ENCODE measurements at regions not wholly inside any gene's neighbourhood (a gene's known extent, or its start where the extent isn't known, plus 50 kb on each side); places are given as distances from the start of the nearest gene placed in this dataset.

- H3K27ac ChIP-seq, result no peak overlapping the region
- no peaks in the 10 kb centered on the region for H3K9me3 ChIP-seq
- no peak for TF ChIP-seq CTCF (IDR thresholded peaks at IDR 0.05)
- H3K27me3 ChIP-seq, result no peaks in the 10 kb centered on the region
- H3K36me3 ChIP-seq, result no peaks in the 10 kb centered on the region
- intact Hi-C loops (cut with DNase I), result no loop called here
- H3K4me3 ChIP-seq, result no peak overlapping the region
- no peak for DNase-seq (ENCODE audit: low spot score in 2 of 2)
- no peaks in the 10 kb centered on the region for H3K4me1 ChIP-seq
Observed at GRCh38 chr19:30743702-30744101, 371.5 kb downstream of the ZNF536 start.

GRCh38 chr19:30743011-30743410, 370.8 kb downstream of the ZNF536 start:
- Histone ChIP-seq H3K36me3 (no peaks in the 10 kb centered on the region), H3K4me1 (no peaks in the 10 kb centered on the region), H3K27ac (no peak overlapping the region), H3K9me3 (no peaks in the 10 kb centered on the region), H3K4me3 (no peak overlapping the region), H3K27me3 (no peaks in the 10 kb centered on the region)
- no peak for DNase-seq (ENCODE audit: low spot score in 2 of 2)
- intact Hi-C loops (cut with DNase I), result no loop called here
- no peak for TF ChIP-seq CTCF (IDR thresholded peaks at IDR 0.05)

GRCh38 chr19:30742406-30742938, 370.3 kb downstream of the ZNF536 start:
- no peaks in the 10 kb centered on the region for H3K27me3 ChIP-seq
- DNase-seq (ENCODE audit: low spot score in 2 of 2), result no peak
- H3K9me3 ChIP-seq, result no peaks in the 10 kb centered on the region
- no peaks in the 10 kb centered on the region for H3K4me1 ChIP-seq
- intact Hi-C loops (cut with DNase I), result no loop called here
- no peak overlapping the region for H3K27ac ChIP-seq
- no peak for TF ChIP-seq CTCF (IDR thresholded peaks at IDR 0.05)
- H3K4me3 ChIP-seq, result no peak overlapping the region
- H3K36me3 ChIP-seq, result no peaks in the 10 kb centered on the region

- H3K4me3 ChIP-seq, result no peak overlapping the region
- TF ChIP-seq CTCF (IDR thresholded peaks at IDR 0.05), result no peak
- intact Hi-C loops (cut with DNase I), result no loop called here
Observed at GRCh38 chr19:30741566-30741965, 369.4 kb downstream of the ZNF536 start.

GRCh38 chr19:30739394-30739793, 367.2 kb downstream of the ZNF536 start:
- no peaks in the 10 kb centered on the region for H3K27me3 ChIP-seq
- intact Hi-C loops (cut with DNase I), result no loop called here

More at GRCh38 chr19:30741566-30741965, 369.4 kb downstream of the ZNF536 start:
- Histone ChIP-seq H3K36me3 (no peaks in the 10 kb centered on the region), H3K9me3 (no peaks in the 10 kb centered on the region), H3K27me3 (no peaks in the 10 kb centered on the region), H3K27ac (no peak overlapping the region), H3K4me1 (no peaks in the 10 kb centered on the region)
- DNase-seq (ENCODE audit: low spot score in 2 of 2), result no peak

More at GRCh38 chr19:30739394-30739793, 367.2 kb downstream of the ZNF536 start:
- no peaks in the 10 kb centered on the region for H3K36me3 ChIP-seq
- no peak for TF ChIP-seq CTCF (IDR thresholded peaks at IDR 0.05)
- H3K4me3 ChIP-seq, result no peak overlapping the region
- no peak overlapping the region for H3K27ac ChIP-seq
- no peak for DNase-seq (ENCODE audit: low spot score in 2 of 2)
- no peaks in the 10 kb centered on the region for H3K4me1 ChIP-seq
- no peaks in the 10 kb centered on the region for H3K9me3 ChIP-seq

Measured in ascending aorta (tissue), 2 donors.